Lower leg skin (tissue), 3 donors: ENCODE measurements at regions not wholly inside any gene's neighbourhood (a gene's known extent, or its start where the extent isn't known, plus 50 kb on each side); places are given as distances from the start of the nearest gene placed in this dataset.

Experiments used
- POLR2A ChIP-seq, 2 donors: fragments of 450-650 bp; IDR thresholded peaks; one replicate each; pipeline ENCODE4 v1.6.1; 2016 to 2017; ENCODE audit warnings: antibody characterized with exemption in 2 of 2, mild to moderate bottlenecking in 1 of 2, moderate library complexity in 1 of 2
- TF ChIP-seq, protein P1 (sequence below), 3 donors: fragments of 450-650 bp; IDR thresholded peaks; one replicate each; pipeline ENCODE4 v1.5.1; 2016; ENCODE audit warnings: antibody characterized with exemption in 3 of 3, mild to moderate bottlenecking in 3 of 3, moderate library complexity in 2 of 3

- no peak for TF ChIP-seq POLR2A (IDR thresholded peaks at IDR 0.05)
- TF ChIP-seq, protein P1, sequence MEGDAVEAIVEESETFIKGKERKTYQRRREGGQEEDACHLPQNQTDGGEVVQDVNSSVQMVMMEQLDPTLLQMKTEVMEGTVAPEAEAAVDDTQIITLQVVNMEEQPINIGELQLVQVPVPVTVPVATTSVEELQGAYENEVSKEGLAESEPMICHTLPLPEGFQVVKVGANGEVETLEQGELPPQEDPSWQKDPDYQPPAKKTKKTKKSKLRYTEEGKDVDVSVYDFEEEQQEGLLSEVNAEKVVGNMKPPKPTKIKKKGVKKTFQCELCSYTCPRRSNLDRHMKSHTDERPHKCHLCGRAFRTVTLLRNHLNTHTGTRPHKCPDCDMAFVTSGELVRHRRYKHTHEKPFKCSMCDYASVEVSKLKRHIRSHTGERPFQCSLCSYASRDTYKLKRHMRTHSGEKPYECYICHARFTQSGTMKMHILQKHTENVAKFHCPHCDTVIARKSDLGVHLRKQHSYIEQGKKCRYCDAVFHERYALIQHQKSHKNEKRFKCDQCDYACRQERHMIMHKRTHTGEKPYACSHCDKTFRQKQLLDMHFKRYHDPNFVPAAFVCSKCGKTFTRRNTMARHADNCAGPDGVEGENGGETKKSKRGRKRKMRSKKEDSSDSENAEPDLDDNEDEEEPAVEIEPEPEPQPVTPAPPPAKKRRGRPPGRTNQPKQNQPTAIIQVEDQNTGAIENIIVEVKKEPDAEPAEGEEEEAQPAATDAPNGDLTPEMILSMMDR (IDR thresholded peaks at IDR 0.05) = no peak
Observed at GRCh38 chr6:14758421-14759081, 487.3 kb upstream of the JARID2 start.
